ENCODE measurements at regions not wholly inside any gene's neighbourhood (a gene's known extent, or its start where the extent isn't known, plus 50 kb on each side); places are given as distances from the start of the nearest gene placed in this dataset.

- no peaks in the 10 kb centered on the region for H3K9me3 Mint-ChIP-seq
- TF ChIP-seq CTCF (IDR thresholded peaks at IDR 0.05; ENCODE audit: unreplicated experiment in 3 of 3), result no peak
- no peaks in the 10 kb centered on the region for H3K27me3 Mint-ChIP-seq (ENCODE audit: low read depth)
- H3K27ac Mint-ChIP-seq, result peak overlapping the region; percentile 38 to 90 (median 84)
- H3K36me3 Mint-ChIP-seq (ENCODE audit: low read depth), result no peaks in the 10 kb centered on the region
- peak overlapping the region in 2 of 3 experiments; percentile 12 to 19 for H3K4me3 Mint-ChIP-seq
- H3K4me1 Mint-ChIP-seq, result peaks cover 46% of the 10 kb centered on the region
Observed at GRCh38 chr4:181959121-181959520, 284.1 kb upstream of the TENM3 start.

- H3K36me3 Mint-ChIP-seq (ENCODE audit: low read depth), result no peaks in the 10 kb centered on the region
- H3K27ac Mint-ChIP-seq, result peak overlapping the region in 2 of 3 experiments; percentile 6 to 39
- peaks cover 46% of the 10 kb centered on the region for H3K4me1 Mint-ChIP-seq
- no peaks in the 10 kb centered on the region for H3K9me3 Mint-ChIP-seq
- no peak overlapping the region for H3K4me3 Mint-ChIP-seq
- TF ChIP-seq CTCF (IDR thresholded peaks at IDR 0.05; ENCODE audit: unreplicated experiment in 3 of 3), result no peak
- H3K27me3 Mint-ChIP-seq (ENCODE audit: low read depth), result no peaks in the 10 kb centered on the region
Observed at GRCh38 chr4:181960384-181960783, 282.8 kb upstream of the TENM3 start.

GRCh38 chr4:181962321-181962720 lies 280.9 kb upstream of the TENM3 start:
- H3K36me3 Mint-ChIP-seq (ENCODE audit: low read depth), result no peaks in the 10 kb centered on the region
- no peak overlapping the region for H3K4me3 Mint-ChIP-seq
- H3K4me1 Mint-ChIP-seq, result peaks cover 53% of the 10 kb centered on the region
- no peaks in the 10 kb centered on the region for H3K27me3 Mint-ChIP-seq (ENCODE audit: low read depth)
- H3K27ac Mint-ChIP-seq, result peak overlapping the region in 2 of 3 experiments; percentile 73 to 78
- H3K9me3 Mint-ChIP-seq, result no peaks in the 10 kb centered on the region
- no peak for TF ChIP-seq CTCF (IDR thresholded peaks at IDR 0.05; ENCODE audit: unreplicated experiment in 3 of 3)

GRCh38 chr4:181964731-181965130 lies 278.5 kb upstream of the TENM3 start:
- TF ChIP-seq CTCF (IDR thresholded peaks at IDR 0.05; ENCODE audit: unreplicated experiment in 3 of 3), result no peak
- Mint-ChIP-seq H3K9me3 (no peaks in the 10 kb centered on the region), H3K36me3 (ENCODE audit: low read depth) (no peaks in the 10 kb centered on the region), H3K4me3 (no peak overlapping the region), H3K27me3 (ENCODE audit: low read depth) (no peaks in the 10 kb centered on the region), H3K27ac (no peak overlapping the region), H3K4me1 (peaks cover 48% of the 10 kb centered on the region)

GRCh38 chr4:181966104-181966551 lies 277.1 kb upstream of the TENM3 start:
- TF ChIP-seq CTCF (IDR thresholded peaks at IDR 0.05; ENCODE audit: unreplicated experiment in 3 of 3), result no peak
- no peaks in the 10 kb centered on the region for H3K9me3 Mint-ChIP-seq
- peaks cover 48% of the 10 kb centered on the region for H3K4me1 Mint-ChIP-seq
- peak overlapping the region in 1 of 3 experiments; percentile 45 for H3K27ac Mint-ChIP-seq
- H3K36me3 Mint-ChIP-seq (ENCODE audit: low read depth), result no peaks in the 10 kb centered on the region
- H3K4me3 Mint-ChIP-seq, result no peak overlapping the region
- no peaks in the 10 kb centered on the region for H3K27me3 Mint-ChIP-seq (ENCODE audit: low read depth)

GRCh38 chr4:181967401-181967800 lies 275.8 kb upstream of the TENM3 start:
- H3K4me3 Mint-ChIP-seq, result no peak overlapping the region
- H3K27me3 Mint-ChIP-seq (ENCODE audit: low read depth), result no peaks in the 10 kb centered on the region
- peaks cover 41% of the 10 kb centered on the region for H3K4me1 Mint-ChIP-seq
- no peaks in the 10 kb centered on the region for H3K9me3 Mint-ChIP-seq
- no peaks in the 10 kb centered on the region for H3K36me3 Mint-ChIP-seq (ENCODE audit: low read depth)
- no peak overlapping the region for H3K27ac Mint-ChIP-seq
- no peak for TF ChIP-seq CTCF (IDR thresholded peaks at IDR 0.05; ENCODE audit: unreplicated experiment in 3 of 3)
